Endothelial cell of umbilical vein (primary cell): ENCODE measurements at regions not wholly inside any gene's neighbourhood (a gene's known extent, or its start where the extent isn't known, plus 50 kb on each side); places are given as distances from the start of the nearest gene placed in this dataset.

Experiments used
- BruUV-seq: library from RNA; stranded (reverse); fragments of 400-500 nt; replicated peaks from 2 replicates; lab custom pipeline; 2021; lab: Mats Ljungman, UMichigan
- CTCF ChIA-PET: fragments of 300-600, 350-600 bp; sonication (Branson Sonifier 250); formaldehyde crosslinking; loops from one replicate; lab custom pipeline; 2021; ENCODE audit warnings: antibody characterized with exemption, inconsistent platforms; lab: Charles Lee
- POLR2A ChIA-PET: fragments of 300-600, 350-600 bp; sonication (Branson Sonifier 250); formaldehyde crosslinking; loops from one replicate; lab custom pipeline; 2021; ENCODE audit warnings: antibody characterized with exemption, inconsistent platforms; lab: Charles Lee
- DNase-seq: peaks from one replicate; pipeline ENCODE4 v3.0.0-alpha.2; 2011; ENCODE audit warnings: low read depth, low spot score
- FAIRE-seq: peaks from 2 replicates; lab custom pipeline; 2011; peaks lifted over from hg19 to GRCh38; lab: Jason Lieb, UNC
- H2AFZ ChIP-seq: 2 replicates; pipeline ENCODE4 v1.6.0; 2012; ENCODE audit warnings: low read depth, low read length, control low read depth, inconsistent platforms
- H3K27ac ChIP-seq: 2 replicates; pipeline ENCODE4 v1.5.1; 2011; ENCODE audit warnings: low read depth, mild to moderate bottlenecking, control low read depth, low read length, moderate library complexity; ENCODE audit not compliant: insufficient read depth
- H3K27me3 ChIP-seq, 2 experiments: 2 replicates each; pipeline versions ENCODE4 v1.6.0 to v1.6.1; 2011; ENCODE audit warnings: low read length in 2 of 2, mixed read lengths in 1 of 2; ENCODE audit not compliant: control insufficient read depth in 2 of 2, insufficient read depth in 2 of 2
- H3K36me3 ChIP-seq, 2 experiments: 2 replicates in 1 of 2; 3 replicates in 1 of 2; pipeline ENCODE4 v1.5.1; 2011; ENCODE audit warnings: low read length in 2 of 2, mild to moderate bottlenecking in 1 of 2, moderate library complexity in 1 of 2; ENCODE audit not compliant: control insufficient read depth in 2 of 2, insufficient read depth in 2 of 2; ENCODE audit errors: extremely low read depth in 1 of 2
- H3K4me1 ChIP-seq: 3 replicates; pipeline ENCODE4 v1.5.1; 2011; ENCODE audit warnings: mild to moderate bottlenecking, low read length; ENCODE audit not compliant: control insufficient read depth, insufficient read depth; ENCODE audit errors: extremely low read depth
- H3K4me2 ChIP-seq: 2 replicates; pipeline ENCODE4 v1.6.1; 2011; ENCODE audit warnings: low read length, control low read depth, mixed read lengths; ENCODE audit not compliant: insufficient read depth
- H3K4me3 ChIP-seq, 3 experiments: fragments of 200-600 bp in 1 of 3; sonication (generic), shearing (Covaris generic) in 1 of 3; replicated peaks in 1 of 3; 2 replicates each; pipeline ENCODE4 v1.5.1; 2011 to 2016; ENCODE audit warnings: control low read depth in 3 of 3, low read length in 3 of 3, mild to moderate bottlenecking in 2 of 3, inconsistent platforms in 1 of 3, low read depth in 1 of 3, moderate library complexity in 1 of 3; ENCODE audit not compliant: insufficient read depth in 1 of 3
- H3K79me2 ChIP-seq: 2 replicates; pipeline ENCODE4 v1.6.0; 2012; ENCODE audit warnings: low read length, inconsistent platforms; ENCODE audit not compliant: control insufficient read depth, insufficient read depth
- H3K9ac ChIP-seq: replicated peaks from 2 replicates; pipeline ENCODE3; 2011; ENCODE audit warnings: low read length, control low read depth; ENCODE audit not compliant: insufficient read depth; ENCODE audit errors: extremely low read depth
- H3K9me1 ChIP-seq: replicated peaks from 3 replicates; pipeline ENCODE4 v1.6.0; 2011; ENCODE audit warnings: mild to moderate bottlenecking, low read length; ENCODE audit not compliant: control insufficient read depth, insufficient read depth; ENCODE audit errors: extremely low read depth
- H3K9me3 ChIP-seq: replicated peaks from 2 replicates; pipeline ENCODE4 v1.5.1; 2012; ENCODE audit warnings: low read length, inconsistent platforms; ENCODE audit not compliant: control insufficient read depth, insufficient read depth
- H4K20me1 ChIP-seq: replicated peaks from 2 replicates; pipeline ENCODE3; 2011; ENCODE audit warnings: mild to moderate bottlenecking, low read length; ENCODE audit not compliant: control insufficient read depth, insufficient read depth; ENCODE audit errors: extremely low read depth
- EZH2 ChIP-seq: IDR thresholded peaks from 2 replicates; pipeline ENCODE4 v1.6.1; 2012; ENCODE audit warnings: borderline replicate concordance, low read depth, mild to moderate bottlenecking, moderate library complexity, low read length, inconsistent platforms; ENCODE audit not compliant: severe bottlenecking
- FOS ChIP-seq: IDR thresholded peaks from 2 replicates; pipeline ENCODE4 v1.6.1; 2011; ENCODE audit warnings: mild to moderate bottlenecking, low read length, moderate library complexity, borderline replicate concordance; ENCODE audit not compliant: insufficient read depth
- GATA2 ChIP-seq: IDR thresholded peaks from 2 replicates; pipeline ENCODE4 v1.7.0; 2011; ENCODE audit warnings: low read depth, mild to moderate bottlenecking, moderate library complexity, mixed read lengths, low read length; ENCODE audit not compliant: insufficient read length, insufficient read depth
- JUN ChIP-seq: IDR thresholded peaks from 2 replicates; pipeline ENCODE4 v1.6.1; 2011; ENCODE audit warnings: borderline replicate concordance, low read depth; ENCODE audit not compliant: insufficient read length, insufficient read depth
- MAX ChIP-seq: IDR thresholded peaks from 2 replicates; pipeline ENCODE4 v1.6.1; 2011; ENCODE audit not compliant: insufficient read depth, insufficient read length
- MYC ChIP-seq: IDR thresholded peaks from one replicate; pipeline ENCODE4 v1.6.1; 2011; ENCODE audit warnings: mild to moderate bottlenecking, low read depth, low read length
- POLR2A ChIP-seq: IDR thresholded peaks from 2 replicates; pipeline ENCODE4 v1.6.1; 2012; ENCODE audit warnings: low read depth, mild to moderate bottlenecking, control low read depth, low read length
- POLR2AphosphoS5 ChIP-seq: IDR thresholded peaks from 2 replicates; pipeline ENCODE4 v1.6.1; 2012; ENCODE audit warnings: low read depth, mild to moderate bottlenecking, control low read depth, low read length, moderate library complexity; ENCODE audit not compliant: insufficient read depth
- dilution Hi-C: fragments of 300-500 bp; cut with MboI; formaldehyde crosslinking; loops from one replicate; pipeline ENCODE4 v1.15.0; 2019; ENCODE audit warnings: low sequenced_read_pairs; ENCODE audit not compliant: extremely low pct_ligation_motif_present
- intact Hi-C: fragments of 100-400 bp; cut with micrococcal nuclease; formaldehyde crosslinking; loops from one replicate; pipeline ENCODE4 v1.10.0; 2022
- TF ChIP-seq, protein P1 (sequence below), 2 donors: IDR thresholded peaks; 1 replicate in 1 of 2; 2 replicates in 1 of 2; pipeline ENCODE4 v1.5.1; 2011; ENCODE audit warnings: low read length in 2 of 2, mild to moderate bottlenecking in 2 of 2, moderate library complexity in 2 of 2, control low read depth in 1 of 2, inconsistent platforms in 1 of 2, low read depth in 1 of 2; ENCODE audit not compliant: insufficient read depth in 1 of 2; ENCODE audit errors: extremely low read depth in 1 of 2

DNA sequence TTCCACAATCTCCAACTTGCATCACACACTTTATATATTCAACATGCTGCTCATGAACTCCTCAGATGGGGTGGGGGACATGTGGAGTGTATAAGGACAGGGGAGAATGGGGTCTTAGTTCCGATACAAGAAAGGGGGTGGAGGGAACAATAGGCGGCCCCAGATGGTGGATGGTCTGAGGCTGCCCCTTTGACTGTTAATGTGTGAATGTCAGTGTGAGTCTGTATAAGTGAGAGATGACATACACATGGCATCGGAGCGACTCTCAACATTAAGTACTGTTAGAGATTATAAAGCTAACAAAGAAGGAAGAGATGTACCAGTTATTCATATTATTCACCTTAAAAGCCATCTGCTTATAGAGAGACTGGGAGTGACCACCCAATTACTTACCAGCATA, 193.1 kb downstream of the AXIN2 start:
- H3K9ac ChIP-seq, result no peak overlapping the region
- H3K4me3 ChIP-seq, result no peak overlapping the region
- H3K79me2 ChIP-seq, result no peaks in the 10 kb centered on the region
- intact Hi-C loops (no loop called here), dilution Hi-C loops (no loop called here)
- H3K27ac ChIP-seq, result no peak overlapping the region
- H3K9me1 ChIP-seq, result no peaks in the 10 kb centered on the region
- CTCF ChIA-PET, result interaction anchor here (1.0 kb wide), 1 partner anchor 74 kb away, joined by 3 read pairs; no protein-coding TSS in a partner anchor
- H3K4me1 ChIP-seq, result no peaks in the 10 kb centered on the region
- no peaks in the 10 kb centered on the region for H4K20me1 ChIP-seq
- H3K4me2 ChIP-seq, result no peak overlapping the region
- no peak overlapping the region for H2AFZ ChIP-seq
- POLR2A ChIA-PET, result no interaction called here
- no peak for DNase-seq
- TF ChIP-seq FOS, result no peak
- TF ChIP-seq POLR2A, result no peak
- TF ChIP-seq MAX, result no peak
- TF ChIP-seq, protein P1, sequence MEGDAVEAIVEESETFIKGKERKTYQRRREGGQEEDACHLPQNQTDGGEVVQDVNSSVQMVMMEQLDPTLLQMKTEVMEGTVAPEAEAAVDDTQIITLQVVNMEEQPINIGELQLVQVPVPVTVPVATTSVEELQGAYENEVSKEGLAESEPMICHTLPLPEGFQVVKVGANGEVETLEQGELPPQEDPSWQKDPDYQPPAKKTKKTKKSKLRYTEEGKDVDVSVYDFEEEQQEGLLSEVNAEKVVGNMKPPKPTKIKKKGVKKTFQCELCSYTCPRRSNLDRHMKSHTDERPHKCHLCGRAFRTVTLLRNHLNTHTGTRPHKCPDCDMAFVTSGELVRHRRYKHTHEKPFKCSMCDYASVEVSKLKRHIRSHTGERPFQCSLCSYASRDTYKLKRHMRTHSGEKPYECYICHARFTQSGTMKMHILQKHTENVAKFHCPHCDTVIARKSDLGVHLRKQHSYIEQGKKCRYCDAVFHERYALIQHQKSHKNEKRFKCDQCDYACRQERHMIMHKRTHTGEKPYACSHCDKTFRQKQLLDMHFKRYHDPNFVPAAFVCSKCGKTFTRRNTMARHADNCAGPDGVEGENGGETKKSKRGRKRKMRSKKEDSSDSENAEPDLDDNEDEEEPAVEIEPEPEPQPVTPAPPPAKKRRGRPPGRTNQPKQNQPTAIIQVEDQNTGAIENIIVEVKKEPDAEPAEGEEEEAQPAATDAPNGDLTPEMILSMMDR (IDR thresholded peaks at IDR 0.05; ENCODE audit: extremely low read depth in 1 of 2, insufficient read depth in 1 of 2, low read depth in 1 of 2, low read length in 2 of 2), result no peak
- no peaks in the 10 kb centered on the region for H3K9me3 ChIP-seq
- H3K27me3 ChIP-seq, result peaks cover 18 to 28% of the 10 kb centered on the region in 2 experiments
- no peak for FAIRE-seq
- H3K36me3 ChIP-seq, result no peaks in the 10 kb centered on the region
- BruUV-seq, result no TSS peak

- no peak for FAIRE-seq
Observed at GRCh38 chr17:65366102-65366844, 195.2 kb downstream of the AXIN2 start.

More at GRCh38 chr17:65366102-65366844, 195.2 kb downstream of the AXIN2 start:
- TF ChIP-seq EZH2 (no peak), MYC (no peak), GATA2 (no peak), FOS (no peak), POLR2AphosphoS5 (no peak), MAX (no peak), POLR2A (no peak), JUN (no peak)
- TF ChIP-seq, protein P1 (IDR thresholded peaks at IDR 0.05; ENCODE audit: extremely low read depth in 1 of 2, insufficient read depth in 1 of 2, low read depth in 1 of 2, low read length in 2 of 2), result no peak
- Histone ChIP-seq H3K36me3 (no peaks in the 10 kb centered on the region), H3K9me1 (no peaks in the 10 kb centered on the region), H3K79me2 (no peaks in the 10 kb centered on the region), H2AFZ (no peak overlapping the region), H3K4me2 (no peak overlapping the region), H3K9me3 (no peaks in the 10 kb centered on the region), H3K9ac (no peak overlapping the region), H3K4me3 (no peak overlapping the region), H3K27ac (no peak overlapping the region), H3K27me3 (peaks cover 15 to 27% of the 10 kb centered on the region in 2 experiments), H3K4me1 (no peaks in the 10 kb centered on the region), H4K20me1 (no peaks in the 10 kb centered on the region)
- no peak for DNase-seq
- intact Hi-C loops (no loop called here), dilution Hi-C loops (no loop called here)
- POLR2A ChIA-PET, result no interaction called here
- CTCF ChIA-PET, result interaction anchor here (1.2 to 1.3 kb wide), 2 partner anchors 11 to 72 kb away, joined by 4 read pairs; no protein-coding TSS in a partner anchor
- no TSS peak for BruUV-seq
